ENCODE measurements at regions not wholly inside any gene's neighbourhood (a gene's known extent, or its start where the extent isn't known, plus 50 kb on each side); places are given as distances from the start of the nearest gene placed in this dataset.
"Not testable (repeated sequence)": the region's sequence is repeated elsewhere in the genome, so short reads cannot be mapped to it uniquely, and the experiment has no call there.

DNA sequence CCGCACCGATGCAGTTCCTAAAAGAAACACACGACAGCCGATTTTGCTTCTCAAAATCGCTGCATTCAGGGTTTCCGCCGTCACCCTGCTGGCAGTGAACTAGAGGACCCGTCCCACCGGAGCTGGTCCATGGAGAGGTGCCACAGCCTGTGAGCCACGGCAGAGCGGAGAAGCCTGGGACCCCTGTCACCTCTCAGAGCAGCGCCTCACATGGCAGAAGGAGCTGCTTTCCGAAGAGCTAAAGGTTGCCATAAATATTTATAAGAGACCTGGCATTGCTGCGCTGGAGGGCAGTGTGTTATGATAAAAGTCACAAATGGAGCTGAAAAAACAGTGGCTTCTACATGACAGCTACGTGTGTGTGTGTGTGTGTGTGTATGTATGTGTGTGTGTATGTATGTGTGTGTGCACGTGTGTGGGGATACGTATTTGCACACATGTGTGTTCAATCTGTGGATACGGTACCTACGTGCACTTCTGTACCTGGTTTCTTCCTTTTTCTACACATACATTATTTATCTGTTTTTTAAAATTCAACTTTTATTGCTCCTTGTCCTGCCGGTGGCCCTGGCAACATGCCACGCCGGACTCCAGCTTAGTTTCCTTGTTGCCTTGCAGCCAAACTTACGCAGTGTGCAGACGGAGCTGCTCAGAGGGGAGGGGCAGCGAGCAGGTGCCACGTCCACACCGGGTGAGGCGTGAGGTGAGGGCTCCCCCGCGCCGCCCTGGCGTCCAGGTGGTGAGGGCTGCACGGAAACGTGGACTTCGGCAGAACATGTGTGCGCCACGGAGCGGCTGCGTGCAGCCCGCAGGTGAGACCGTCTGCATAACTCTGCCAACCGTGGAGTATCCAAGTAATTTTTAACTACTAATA lies 115.2 kb upstream of the PITRM1 start:
- no peak for DNase-seq

DNA sequence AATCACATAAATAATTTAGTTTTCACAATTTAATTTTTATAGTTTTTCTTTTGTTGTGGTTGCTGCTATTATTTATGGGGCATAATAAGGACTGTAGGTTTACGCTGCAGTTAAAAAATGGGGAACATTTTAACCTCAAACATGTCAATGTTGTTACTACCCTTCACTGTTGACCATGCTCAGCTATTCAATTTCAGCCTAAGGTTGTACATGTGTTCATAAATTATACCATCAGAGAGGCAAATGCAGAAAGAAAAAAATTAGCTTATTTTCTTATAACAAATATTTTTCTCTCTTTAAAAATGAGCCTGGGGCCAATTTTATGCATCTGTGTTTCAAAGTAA lies 110.1 kb upstream of the PITRM1 start:
- DNase-seq: no peak

DNA sequence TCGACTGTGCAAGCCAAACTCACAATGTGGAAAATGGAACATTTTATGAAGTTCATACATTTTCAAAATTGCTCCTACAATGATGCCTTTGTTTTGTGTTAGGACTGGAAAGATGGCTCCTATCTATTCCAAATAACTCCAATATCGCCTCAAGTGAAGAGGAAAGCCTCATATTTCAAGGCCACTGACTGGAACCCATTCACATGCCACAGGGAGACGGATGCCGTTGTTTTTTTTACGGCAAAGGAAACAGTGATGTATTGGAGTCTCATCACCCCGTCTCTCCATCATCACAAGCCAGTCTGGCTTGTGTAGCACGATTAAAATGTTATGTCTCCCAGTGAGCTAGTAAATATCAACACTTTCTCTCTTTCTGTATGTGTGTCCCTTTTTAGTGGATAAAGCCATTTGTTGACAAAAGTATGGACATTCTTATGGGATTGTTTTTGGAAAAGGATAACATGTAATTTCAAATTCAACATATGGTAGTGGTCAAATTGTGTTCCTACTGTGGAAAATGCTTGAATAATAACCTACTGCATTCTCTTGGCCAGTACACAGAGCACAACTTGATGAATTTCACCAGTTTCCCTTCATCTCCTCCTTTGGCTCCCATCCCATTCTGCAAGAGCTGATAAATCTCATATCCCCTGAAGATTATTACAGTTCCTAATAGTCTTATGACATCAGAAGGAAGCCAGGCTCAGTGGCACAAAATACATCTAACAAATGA lies 109.5 kb upstream of the PITRM1 start:
- DNase-seq: no peak

DNA sequence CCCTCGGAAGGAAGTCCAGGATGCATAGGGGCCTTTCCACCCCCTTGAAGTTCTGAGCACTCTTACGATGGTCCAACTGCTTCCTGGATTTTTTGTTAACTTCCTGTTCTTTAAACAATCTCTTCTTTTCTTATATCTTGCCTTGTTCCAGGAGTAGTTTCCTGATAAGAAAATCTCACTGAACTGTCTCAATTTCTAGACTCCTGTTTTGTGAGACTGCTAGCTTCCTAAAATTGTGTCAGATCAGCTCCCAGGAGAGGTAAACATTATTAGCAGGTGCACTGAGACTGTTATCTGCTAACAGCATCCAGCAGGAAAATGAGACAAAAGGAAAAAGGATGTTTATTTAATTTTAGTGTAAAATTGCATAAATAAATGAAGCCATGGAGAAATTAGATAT lies 106.2 kb upstream of the PITRM1 start:
- no peak for DNase-seq

DNA sequence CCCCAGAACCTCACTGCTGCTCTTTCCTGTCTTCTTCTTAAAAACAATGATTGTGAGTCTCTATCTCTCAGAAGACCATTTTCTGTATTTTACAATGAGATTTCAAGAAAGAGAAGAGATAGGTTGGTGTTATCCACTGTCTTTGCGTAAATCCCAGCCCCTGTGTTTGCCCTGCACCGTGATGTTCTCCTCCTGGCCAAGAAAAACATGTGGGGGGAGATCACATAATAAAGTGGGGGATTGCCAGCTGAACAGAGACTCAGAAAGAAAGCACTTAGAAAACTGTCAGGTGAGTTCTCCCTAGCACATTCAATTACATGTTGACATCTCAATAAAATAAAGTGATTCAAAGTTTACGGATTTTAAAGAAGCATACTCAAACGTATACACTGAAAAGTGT lies 105.0 kb upstream of the PITRM1 start:
- no peak for DNase-seq

DNA sequence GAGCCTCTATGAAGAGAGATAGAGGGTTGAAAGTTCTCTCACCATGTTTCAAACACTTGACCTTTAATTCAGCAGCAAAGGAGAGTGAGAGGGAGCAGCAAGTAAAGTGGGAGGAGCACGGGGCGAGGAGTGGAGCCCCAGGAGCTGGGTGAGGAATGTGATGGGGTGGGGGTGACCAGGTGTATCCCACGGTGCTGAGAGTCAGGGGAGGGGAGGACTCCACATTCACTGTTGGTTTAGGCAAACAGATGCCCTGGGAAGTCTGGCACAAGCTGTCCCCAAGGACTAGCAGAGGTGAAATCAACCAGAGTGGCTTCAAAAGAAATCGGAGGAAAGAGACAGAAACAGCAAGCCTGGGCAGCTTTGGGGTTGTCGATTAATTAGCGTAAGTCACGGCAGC lies 101.8 kb upstream of the PITRM1 start:
- no peak for DNase-seq

DNA sequence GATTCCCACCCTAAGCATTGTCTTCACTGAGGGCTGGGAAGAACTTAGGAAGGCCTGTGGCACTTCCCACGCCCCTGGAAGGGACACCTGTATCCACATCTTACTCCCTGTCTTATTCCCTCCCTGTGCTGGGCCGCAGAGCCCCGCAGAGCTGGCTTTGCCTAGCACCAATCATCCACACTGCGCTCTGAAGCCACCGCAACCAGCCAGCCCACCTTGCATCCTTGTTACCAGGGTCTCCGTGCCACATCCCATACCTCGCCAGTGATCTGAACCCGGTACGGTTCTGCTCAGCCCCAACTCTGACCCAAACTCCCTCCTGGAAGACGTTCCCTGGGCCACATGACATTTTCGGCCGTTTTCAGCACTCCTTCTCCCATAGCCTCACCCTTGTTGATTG lies 101.4 kb upstream of the PITRM1 start:
- no peak for DNase-seq

DNA sequence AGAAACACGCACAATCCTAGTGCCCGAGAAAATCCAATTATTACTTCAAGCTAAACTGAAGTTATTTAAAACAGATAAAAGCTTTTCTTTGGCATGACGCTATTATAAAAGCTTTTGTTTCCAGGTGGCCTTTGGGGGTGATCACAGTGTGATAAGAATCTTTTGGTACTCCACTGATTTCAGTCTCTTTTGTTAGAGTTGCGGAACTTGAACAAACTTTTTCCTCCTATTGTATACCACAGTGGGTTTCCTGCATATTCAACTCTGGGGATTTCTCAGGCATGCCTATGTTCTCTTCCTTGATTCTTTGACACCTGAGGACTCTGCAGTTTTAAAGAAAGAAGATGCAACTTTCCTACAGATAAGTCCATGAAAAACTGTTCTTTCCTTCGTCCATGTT lies 99.7 kb upstream of the PITRM1 start:
- DNase-seq: no peak

DNA sequence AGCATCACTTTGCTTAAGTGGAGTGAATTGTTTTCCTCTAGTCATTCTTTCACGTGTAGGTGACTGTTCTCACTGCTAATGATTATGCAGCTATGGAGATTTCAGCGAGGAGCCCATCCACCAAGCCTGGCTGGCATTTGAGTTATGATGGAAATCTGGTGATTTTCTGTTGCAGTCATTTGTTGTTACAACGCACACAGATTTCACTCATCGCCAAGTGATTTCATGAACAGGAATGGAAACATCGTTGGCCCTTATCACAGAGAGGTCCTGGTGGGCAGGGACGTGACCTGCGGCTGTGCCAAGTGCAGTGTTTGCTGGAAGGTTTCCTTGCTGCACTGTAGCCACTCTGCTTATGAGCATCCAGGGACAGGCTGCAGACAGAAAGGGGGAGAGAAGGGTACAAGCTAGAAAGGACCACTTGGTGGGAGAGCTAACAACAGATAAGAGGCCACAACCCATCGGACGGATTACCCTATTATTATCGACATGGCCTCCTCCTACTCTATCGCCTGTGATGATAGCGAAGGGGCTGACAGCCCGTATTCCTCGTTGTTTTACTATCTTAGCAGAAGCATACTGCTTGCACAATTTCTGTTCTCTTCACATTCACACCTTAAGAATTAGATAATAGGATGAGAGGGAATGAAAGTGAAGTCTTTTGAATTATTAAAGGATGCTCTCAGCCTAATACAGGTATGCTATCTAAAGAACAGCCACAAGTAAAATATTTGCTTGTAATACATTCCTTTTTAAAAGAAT lies 99.0 kb upstream of the PITRM1 start:
- no peak for DNase-seq

DNA sequence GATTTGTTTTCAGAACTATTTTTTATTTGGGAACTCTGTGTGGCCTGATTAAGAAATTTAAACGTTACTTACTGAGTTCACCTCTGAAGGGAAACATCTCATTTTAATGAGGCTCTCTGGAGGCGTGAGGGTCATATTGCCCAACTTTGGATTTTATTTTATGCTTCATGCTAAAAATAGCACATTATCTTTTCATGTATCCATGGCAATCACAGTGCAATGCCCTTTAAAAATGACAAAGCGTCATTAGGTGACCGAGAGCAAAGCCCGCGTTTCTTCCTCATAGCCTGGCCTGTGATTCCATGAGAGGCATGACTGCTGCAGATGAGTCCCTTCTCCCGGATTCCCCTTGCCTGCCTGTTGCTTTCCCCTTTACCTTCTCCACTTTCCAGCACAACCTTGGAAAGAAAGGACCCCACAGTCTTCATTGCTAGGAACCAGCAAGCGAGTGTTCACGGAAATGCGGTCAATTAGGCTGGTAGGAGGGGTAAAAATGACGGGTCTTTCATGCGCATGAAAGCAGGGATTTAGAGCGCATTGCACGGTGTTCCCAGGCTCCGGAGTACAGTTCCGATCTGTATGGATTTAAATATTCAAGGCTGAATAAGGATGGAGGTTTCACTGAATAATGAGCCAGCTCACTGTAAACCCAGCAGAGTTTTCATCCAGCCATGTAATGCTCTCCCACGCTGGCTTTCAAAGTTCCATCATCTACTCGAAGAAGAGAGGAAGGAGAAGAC lies 98.2 kb upstream of the PITRM1 start:
- no peak for DNase-seq

DNA sequence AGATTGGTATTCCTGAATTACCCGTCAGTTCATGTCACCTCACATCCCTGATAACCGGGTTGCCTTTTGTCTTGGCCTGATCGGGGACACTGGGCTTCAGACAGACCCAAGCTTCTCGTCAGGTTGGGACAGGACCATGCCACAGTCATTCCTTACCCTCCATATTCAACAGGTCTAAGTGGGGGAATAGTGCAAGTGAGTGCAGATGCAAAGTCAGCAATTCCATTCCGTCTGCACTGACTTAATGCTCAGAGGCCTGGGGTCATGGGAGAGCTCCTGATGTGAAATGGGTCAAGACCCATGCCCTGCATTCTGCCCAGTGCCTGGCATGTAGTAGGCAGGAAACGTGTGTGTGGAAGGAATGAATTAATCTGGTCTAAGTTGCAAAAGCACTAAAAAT lies 95.4 kb upstream of the PITRM1 start:
- no peak for DNase-seq

DNA sequence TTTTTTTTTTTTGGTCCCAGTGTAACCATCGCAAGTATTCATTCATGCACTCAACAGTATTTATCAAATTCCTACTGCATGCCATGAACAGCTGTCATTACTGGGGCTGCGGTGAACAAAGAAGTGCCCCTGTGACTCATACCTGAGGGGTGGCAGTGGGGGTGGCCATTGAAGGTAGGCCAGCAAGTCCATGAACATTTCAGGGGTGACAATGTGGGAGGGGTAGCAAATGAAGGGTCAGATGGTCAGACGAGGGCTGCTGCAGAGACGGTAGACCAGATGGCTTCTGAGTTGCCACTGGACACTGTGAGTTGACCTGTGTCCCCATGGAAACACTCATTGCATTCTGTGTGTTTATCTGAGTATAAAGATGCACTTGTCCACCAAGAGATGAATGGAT lies 92.5 kb upstream of the PITRM1 start:
- no peak for DNase-seq

DNA sequence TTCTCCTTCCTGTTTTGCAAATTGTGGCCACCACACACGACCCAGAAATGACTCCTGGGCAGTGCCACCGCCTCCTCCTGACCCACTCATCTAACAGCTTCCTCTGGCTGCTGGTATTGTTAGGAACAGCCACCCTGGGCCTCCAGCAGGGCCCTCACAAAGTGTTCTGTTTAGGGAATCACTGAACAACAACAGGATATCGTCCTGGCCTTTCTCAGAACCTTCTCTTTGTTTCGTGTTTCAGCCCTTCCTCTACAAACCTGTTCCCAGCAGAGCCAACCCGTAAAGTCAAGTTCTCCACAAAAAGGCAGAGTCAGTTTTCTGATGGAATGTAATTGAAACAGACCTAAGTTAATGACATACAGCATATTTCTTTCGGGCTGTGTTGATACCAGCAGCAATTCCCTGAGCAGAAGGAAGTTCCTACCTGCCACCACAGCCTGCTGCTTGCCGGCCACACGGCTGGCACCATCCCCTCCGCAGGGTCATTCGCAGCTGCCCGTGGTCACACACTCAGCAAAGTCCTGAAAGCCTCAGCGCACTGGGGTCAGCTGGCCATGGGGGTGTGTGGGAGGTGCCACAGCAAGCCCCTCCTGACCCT lies 91.7 kb upstream of the PITRM1 start:
- no peak for DNase-seq

DNA sequence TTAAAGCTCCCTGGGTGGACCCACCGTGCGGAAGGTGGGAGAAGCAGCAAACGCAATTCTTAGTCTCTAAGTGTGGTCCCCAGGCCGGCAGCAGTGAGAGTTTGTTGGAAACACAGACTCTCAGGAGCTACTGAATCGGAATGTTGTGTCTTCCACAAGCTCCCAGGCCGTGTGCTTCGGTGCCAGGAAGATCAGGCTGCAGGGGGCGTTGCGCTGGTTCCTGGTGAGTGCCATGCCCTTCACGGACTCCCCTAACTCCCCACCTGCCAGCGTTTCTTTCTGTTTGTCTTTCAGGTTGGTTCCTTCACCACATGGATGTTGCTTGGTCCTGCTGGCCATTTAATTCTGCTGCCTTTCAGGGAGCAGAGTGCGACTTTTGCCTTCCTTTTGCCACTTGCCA lies 91.2 kb upstream of the PITRM1 start:
- no peak for DNase-seq

DNA sequence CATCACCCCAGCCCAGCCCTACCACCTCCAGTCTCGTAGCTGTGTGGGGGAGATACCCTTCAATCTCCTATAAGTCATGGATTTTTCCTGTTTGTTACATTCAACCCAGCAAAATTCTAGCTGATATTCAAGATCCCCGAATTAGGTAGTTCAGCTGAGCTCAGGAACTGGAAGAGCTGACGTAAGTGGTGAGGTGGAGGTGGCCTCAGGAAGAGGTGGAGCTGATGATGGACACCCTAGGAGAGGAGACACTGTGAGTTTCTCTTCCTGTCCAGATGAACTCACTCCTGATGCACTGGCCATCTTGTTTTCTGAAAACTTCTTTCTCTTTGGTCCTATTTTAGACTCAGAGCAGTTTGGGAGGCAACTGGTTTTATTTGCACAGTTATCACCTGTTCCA lies 90.5 kb upstream of the PITRM1 start:
- no peak for DNase-seq

DNA sequence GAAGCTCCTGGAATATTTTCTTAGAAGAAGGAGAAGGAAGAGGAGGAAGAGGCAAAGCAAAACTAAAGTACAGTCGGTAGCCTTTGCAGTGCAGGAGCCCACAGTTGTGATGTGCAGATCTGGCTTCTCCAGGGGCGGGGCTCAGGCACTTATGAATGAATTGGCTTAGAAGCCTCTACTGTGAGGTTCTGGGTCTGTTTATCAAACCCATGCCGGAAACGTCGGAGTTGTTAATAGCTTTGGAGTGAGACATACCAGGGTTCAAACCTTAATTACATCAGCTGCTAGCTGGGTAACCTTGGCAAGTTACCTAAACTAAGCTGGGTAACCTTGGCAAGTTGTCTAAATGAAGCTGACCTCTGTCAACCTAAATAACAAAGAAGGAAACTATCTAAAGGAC lies 89.3 kb upstream of the PITRM1 start:
- no peak for DNase-seq

DNA sequence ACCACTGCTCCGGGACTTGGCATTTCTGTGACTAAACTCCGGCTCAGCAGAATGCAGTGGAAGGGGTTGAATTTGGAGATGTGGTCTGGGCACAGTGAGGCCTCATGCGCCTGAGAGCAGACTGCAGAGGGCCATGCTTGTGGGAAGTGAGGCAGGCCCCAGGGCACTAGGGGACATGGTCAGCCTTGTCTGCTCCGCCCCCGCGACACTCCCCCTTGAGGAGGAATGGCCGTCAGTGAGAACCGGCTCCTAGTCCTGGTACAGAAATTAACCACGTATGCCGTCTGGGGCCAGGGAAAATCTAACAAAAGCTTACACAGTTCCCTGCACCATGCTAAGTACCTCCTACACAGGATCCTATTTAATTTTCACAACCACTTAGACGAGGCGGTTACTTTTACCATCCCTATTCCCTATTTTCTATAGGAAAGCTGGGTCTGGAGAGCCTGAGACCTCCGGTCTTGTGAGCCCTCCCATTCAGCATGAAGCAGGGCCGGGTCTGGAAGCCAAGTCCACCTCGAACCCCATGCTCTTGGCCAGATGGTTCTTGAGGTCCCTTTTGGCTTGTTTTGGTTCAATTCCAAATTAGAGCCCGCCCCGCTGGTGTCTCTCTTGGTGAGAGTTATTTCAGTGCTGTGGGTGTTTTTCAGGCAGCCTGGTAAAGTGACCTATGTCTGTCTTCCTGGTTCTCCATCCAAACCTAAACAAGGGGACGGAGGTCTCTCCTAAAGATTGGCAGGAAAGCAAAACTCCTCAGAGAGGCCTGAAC lies 87.7 kb upstream of the PITRM1 start:
- DNase-seq: no peak

DNA sequence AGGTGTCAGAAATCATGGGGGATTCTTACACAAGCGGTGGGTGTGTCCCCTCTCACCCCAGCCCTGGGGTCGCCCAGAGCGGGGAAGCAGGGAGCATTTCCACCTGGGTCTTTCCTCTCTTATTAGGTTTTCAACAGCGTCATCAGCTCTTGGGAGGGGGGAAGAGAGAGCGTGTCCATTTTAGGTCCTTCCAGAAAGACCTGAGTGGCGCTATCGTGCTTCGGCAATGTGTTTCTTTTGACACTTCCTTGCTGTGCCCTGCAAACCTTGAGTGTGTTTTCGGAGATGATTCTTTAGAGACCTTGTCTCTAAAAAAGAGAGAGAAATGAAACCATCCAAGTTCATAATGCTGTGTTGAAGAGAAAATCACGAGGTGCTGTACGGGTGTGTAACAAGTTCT lies 86.9 kb upstream of the PITRM1 start:
- no peak for DNase-seq

DNA sequence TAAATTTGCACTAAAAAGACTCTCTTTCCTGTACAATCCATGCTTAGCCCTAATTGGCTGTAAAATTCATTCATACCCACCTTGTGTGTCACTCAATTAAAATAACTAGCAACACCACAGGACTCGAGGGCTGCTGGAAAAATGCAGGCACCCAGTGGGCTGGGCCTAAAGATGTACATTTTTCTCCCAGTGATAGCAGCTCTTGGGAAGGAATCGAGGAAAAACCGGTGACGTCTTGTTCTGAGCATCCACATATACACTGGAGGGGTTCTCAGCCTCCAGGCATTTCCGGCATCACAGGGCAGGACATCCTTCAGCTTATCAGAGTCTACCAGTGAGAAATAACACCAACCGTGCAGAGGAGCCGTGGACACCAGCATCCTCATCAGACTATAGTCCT lies 85.8 kb upstream of the PITRM1 start:
- no peak for DNase-seq

DNA sequence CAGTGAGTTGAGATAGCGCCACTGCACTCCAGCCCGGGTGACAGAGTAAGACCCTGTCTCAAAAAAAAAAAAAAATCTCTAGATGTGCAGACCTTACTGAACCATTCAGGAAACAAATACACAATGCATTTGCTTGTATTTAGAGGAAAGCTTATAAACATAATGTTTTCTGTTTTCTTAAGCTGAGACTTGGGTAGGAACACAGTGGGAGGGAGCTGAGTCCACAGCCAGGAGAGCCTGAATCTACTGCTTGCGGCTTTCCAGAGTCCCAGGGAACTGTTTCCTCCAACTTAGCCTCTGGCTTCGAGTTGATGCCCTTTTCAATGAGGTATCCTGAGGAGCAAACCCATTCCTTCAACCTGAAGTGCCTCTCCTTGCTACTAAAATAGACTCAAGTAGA lies 83.0 kb upstream of the PITRM1 start:
- no peak for DNase-seq

DNA sequence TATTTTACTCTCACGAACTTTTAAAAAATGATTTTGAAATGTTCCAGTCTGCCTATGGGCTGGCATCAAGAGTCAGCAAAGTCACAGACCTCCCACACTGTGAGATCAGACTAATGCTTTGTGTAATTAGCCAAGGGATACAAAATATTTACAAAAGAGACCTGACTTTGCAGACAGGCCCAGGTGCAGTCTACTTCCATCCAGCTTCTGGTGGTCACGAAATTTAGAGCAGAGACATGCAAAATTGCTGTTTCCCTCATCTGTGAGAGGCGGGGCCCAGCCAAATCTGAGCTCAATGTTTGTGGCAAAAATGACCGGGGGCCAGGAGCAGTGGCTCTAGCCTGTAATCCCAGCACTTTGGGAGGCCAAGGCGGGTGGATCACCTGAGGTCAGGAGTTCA lies 82.5 kb upstream of the PITRM1 start:
- no peak for DNase-seq

DNA sequence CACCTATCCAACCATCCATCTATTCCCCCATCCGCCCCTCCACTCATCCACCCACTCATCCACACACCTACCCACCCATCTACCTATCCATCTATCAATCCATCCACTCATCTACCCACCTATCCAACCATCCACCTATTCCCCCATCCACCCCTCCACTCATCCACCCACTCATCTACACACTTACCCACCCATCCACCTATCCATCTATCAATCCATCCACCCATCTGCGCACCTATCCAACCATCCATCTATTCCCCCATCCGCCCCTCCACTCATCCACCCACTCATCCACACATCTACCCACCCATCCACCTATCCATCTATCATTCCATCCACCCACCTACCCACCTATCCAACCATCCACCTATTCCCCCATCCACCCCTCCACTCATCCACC lies 81.4 kb upstream of the PITRM1 start:
- DNase-seq: not testable (repeated sequence)
